ENCODE measurements at regions not wholly inside any gene's neighbourhood (a gene's known extent, or its start where the extent isn't known, plus 50 kb on each side); places are given as distances from the start of the nearest gene placed in this dataset.

DNA sequence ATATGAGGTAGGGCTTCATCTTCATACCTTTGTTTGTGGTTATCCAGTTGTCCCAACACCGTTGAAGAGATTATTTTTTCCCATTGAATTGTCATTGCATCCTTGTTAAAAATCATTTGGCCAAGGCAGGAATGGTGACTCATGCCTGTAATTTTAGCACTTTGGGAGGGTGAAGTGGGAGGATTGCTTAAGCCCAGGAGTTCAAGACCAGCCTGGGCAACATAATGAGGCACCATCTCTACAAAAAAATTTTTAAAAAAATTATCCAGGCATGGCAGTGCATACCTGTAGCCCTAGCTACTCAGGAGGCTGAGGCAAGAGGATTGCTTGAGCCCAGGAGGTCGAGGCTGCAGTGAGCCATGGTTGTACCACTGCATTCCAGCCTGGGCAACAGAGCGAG lies 223.9 kb downstream of the TANC2 start:
- TF ChIP-seq, protein P1, sequence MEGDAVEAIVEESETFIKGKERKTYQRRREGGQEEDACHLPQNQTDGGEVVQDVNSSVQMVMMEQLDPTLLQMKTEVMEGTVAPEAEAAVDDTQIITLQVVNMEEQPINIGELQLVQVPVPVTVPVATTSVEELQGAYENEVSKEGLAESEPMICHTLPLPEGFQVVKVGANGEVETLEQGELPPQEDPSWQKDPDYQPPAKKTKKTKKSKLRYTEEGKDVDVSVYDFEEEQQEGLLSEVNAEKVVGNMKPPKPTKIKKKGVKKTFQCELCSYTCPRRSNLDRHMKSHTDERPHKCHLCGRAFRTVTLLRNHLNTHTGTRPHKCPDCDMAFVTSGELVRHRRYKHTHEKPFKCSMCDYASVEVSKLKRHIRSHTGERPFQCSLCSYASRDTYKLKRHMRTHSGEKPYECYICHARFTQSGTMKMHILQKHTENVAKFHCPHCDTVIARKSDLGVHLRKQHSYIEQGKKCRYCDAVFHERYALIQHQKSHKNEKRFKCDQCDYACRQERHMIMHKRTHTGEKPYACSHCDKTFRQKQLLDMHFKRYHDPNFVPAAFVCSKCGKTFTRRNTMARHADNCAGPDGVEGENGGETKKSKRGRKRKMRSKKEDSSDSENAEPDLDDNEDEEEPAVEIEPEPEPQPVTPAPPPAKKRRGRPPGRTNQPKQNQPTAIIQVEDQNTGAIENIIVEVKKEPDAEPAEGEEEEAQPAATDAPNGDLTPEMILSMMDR (conservative IDR thresholded peaks at IDR 0.05; ENCODE audit: low read depth, low read length) = no peak
- DNase-seq (ENCODE audit: low read depth) = no peak
- H3K4me3 ChIP-seq (ENCODE audit: low read length) = no peak overlapping the region

DNA sequence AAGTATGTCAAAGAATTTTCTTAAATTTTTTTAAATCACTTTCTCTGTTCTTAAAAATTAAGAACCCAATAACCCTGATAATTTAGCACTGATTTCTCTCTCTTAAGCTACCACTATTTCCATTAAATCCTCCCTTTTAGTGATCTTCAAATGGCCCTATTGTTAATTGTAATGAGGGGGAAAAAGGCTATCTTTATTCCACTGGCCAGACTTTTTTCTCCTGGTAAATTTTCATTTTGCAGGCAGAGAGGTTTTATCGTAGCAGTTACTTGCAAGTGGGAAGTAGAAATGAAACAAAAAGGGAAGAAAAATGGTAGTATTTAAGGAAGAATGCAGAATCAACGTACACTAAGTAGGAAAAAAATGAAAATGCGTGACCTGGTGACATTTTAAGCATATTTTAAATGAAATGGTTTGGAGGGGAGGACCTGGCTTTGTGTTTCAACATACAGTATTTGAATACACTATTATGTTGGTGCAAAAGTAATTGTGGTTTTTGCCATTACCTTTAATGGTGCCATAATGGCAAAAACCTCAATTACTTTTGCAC lies 224.9 kb downstream of the TANC2 start:
- DNase-seq (ENCODE audit: low read depth) = no peak
- TF ChIP-seq, protein P1 (conservative IDR thresholded peaks at IDR 0.05; ENCODE audit: low read depth, low read length) = no peak
- H3K4me3 ChIP-seq (ENCODE audit: low read length) = no peak overlapping the region

DNA sequence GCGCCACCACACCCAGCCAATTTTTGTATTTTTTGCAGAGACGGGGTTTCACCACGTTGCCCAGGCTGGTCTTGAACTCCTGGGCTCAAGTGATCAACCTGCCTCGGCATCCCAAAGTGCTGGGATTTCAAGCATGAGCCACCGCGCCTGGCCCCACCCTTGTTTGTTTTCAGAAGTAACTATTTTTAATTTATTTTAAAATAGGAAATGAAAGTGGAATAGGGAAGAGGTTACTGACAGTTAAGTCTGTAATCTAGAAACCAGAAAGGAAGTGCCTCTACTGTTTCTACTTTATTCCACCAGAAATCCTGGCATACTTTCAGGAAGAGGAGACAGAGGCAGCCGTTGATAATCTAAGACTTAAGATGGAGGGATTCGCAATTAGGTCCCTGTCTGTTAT lies 225.6 kb downstream of the TANC2 start:
- no peak for DNase-seq (ENCODE audit: low read depth)
- TF ChIP-seq, protein P1 (conservative IDR thresholded peaks at IDR 0.05; ENCODE audit: low read depth, low read length) = no peak
- no peak overlapping the region for H3K4me3 ChIP-seq (ENCODE audit: low read length)

GRCh38 chr17:63193827-63194226 lies 227.8 kb downstream of the TANC2 start:
- H3K4me3 ChIP-seq (ENCODE audit: low read length) = no peak overlapping the region
- no peak for DNase-seq (ENCODE audit: low read depth)
- TF ChIP-seq, protein P1 (conservative IDR thresholded peaks at IDR 0.05; ENCODE audit: low read depth, low read length) = no peak

DNA sequence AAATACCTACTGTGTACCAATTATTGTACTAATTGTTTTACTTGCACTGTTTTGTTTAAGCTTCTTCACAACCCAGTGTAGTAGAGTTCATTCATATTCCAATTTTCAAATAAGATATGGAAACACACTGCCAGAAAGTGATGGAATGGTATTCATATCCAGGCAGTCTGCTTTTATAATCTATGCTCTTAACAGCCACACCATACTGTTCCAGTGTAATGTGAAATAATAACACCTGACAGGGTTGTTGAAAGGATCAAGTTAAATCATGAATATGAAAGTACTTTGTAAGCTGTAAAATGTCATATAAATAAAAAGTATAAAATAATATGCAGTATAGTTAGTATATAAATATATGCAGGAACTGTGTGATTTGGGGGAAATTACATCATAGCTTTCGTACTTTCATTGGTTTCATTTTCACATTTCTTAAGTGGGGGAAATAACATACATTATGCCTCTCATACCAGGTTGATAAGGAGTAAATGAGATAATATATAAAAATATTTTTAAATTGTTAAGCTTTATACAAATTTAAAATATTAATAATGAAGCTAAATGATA lies 230.8 kb downstream of the TANC2 start:
- DNase-seq (ENCODE audit: low read depth) = no peak

GRCh38 chr17:63203652-63204051 lies 237.6 kb downstream of the TANC2 start:
- TF ChIP-seq, protein P1 (conservative IDR thresholded peaks at IDR 0.05; ENCODE audit: low read depth, low read length) = no peak
- no peak for DNase-seq (ENCODE audit: low read depth)
- H3K4me3 ChIP-seq (ENCODE audit: low read length) = no peak overlapping the region

More for the DNA sequence above, 230.8 kb downstream of the TANC2 start:
- TF ChIP-seq, protein P1 (conservative IDR thresholded peaks at IDR 0.05; ENCODE audit: low read depth, low read length) = no peak
- no peak overlapping the region for H3K4me3 ChIP-seq (ENCODE audit: low read length)

GRCh38 chr17:63221939-63222338 lies 224.2 kb downstream of the CYB561 start:
- TF ChIP-seq, protein P1 (conservative IDR thresholded peaks at IDR 0.05; ENCODE audit: low read depth, low read length) = no peak
- no peak for DNase-seq (ENCODE audit: low read depth)
- H3K4me3 ChIP-seq (ENCODE audit: low read length) = no peak overlapping the region
